Lower lobe of right lung (tissue), 2 donors: ENCODE measurements at regions not wholly inside any gene's neighbourhood (a gene's known extent, or its start where the extent isn't known, plus 50 kb on each side); places are given as distances from the start of the nearest gene placed in this dataset.

Experiments
- ATAC-seq, 2 donors: fragments of 200-7000 bp; cut with Tn5 transposase; one replicate each; pipeline ENCODE4 v1.9.1; 2020 to 2022; ENCODE audit warnings: mild to moderate bottlenecking in 2 of 2, moderate library complexity in 2 of 2
- DNase-seq: peaks from one replicate; pipeline ENCODE4 v3.0.0-alpha.2; 2020
- H3K27ac ChIP-seq: fragments of 200-600 bp; one replicate; pipeline ENCODE4 v1.8.0; 2022
- H3K27me3 ChIP-seq: fragments of 200-600 bp; one replicate; pipeline ENCODE4 v1.8.0; 2022; ENCODE audit warnings: low read depth
- H3K36me3 ChIP-seq: fragments of 200-600 bp; one replicate; pipeline ENCODE4 v1.8.0; 2022; ENCODE audit warnings: mild to moderate bottlenecking
- H3K4me1 ChIP-seq: fragments of 200-600 bp; one replicate; pipeline ENCODE4 v1.8.0; 2022
- H3K4me3 ChIP-seq: fragments of 200-600 bp; one replicate; pipeline ENCODE4 v1.8.0; 2022; ENCODE audit warnings: mild to moderate bottlenecking
- H3K9me3 ChIP-seq: fragments of 200-600 bp; one replicate; pipeline ENCODE4 v1.8.0; 2022
- intact Hi-C: fragments of 100-400 bp; cut with DNase I; formaldehyde crosslinking; loops from one replicate; pipeline ENCODE4 v1.11.0; 2022
- TF ChIP-seq, protein P1 (sequence below): fragments of 200-600 bp; IDR thresholded peaks from one replicate; pipeline ENCODE4 v1.8.0; 2022; ENCODE audit warnings: antibody characterized with exemption, mild to moderate bottlenecking
- donor health status: DM: no; HTN: yes; CAD: no; lungs with severe emphysema.

GRCh38 chr7:46155367-46155766 is 234.3 kb upstream of the IGFBP3 start:
- no peaks in the 10 kb centered on the region for H3K9me3 ChIP-seq
- H3K27me3 ChIP-seq = no peaks in the 10 kb centered on the region
- TF ChIP-seq, protein P1, sequence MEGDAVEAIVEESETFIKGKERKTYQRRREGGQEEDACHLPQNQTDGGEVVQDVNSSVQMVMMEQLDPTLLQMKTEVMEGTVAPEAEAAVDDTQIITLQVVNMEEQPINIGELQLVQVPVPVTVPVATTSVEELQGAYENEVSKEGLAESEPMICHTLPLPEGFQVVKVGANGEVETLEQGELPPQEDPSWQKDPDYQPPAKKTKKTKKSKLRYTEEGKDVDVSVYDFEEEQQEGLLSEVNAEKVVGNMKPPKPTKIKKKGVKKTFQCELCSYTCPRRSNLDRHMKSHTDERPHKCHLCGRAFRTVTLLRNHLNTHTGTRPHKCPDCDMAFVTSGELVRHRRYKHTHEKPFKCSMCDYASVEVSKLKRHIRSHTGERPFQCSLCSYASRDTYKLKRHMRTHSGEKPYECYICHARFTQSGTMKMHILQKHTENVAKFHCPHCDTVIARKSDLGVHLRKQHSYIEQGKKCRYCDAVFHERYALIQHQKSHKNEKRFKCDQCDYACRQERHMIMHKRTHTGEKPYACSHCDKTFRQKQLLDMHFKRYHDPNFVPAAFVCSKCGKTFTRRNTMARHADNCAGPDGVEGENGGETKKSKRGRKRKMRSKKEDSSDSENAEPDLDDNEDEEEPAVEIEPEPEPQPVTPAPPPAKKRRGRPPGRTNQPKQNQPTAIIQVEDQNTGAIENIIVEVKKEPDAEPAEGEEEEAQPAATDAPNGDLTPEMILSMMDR = no peak
- H3K4me1 ChIP-seq = no peaks in the 10 kb centered on the region
- no peak overlapping the region for H3K4me3 ChIP-seq
- no peak for ATAC-seq
- no peaks in the 10 kb centered on the region for H3K36me3 ChIP-seq
- DNase-seq = no peak
- no peak overlapping the region for H3K27ac ChIP-seq
- intact Hi-C loops = no loop called here

DNA sequence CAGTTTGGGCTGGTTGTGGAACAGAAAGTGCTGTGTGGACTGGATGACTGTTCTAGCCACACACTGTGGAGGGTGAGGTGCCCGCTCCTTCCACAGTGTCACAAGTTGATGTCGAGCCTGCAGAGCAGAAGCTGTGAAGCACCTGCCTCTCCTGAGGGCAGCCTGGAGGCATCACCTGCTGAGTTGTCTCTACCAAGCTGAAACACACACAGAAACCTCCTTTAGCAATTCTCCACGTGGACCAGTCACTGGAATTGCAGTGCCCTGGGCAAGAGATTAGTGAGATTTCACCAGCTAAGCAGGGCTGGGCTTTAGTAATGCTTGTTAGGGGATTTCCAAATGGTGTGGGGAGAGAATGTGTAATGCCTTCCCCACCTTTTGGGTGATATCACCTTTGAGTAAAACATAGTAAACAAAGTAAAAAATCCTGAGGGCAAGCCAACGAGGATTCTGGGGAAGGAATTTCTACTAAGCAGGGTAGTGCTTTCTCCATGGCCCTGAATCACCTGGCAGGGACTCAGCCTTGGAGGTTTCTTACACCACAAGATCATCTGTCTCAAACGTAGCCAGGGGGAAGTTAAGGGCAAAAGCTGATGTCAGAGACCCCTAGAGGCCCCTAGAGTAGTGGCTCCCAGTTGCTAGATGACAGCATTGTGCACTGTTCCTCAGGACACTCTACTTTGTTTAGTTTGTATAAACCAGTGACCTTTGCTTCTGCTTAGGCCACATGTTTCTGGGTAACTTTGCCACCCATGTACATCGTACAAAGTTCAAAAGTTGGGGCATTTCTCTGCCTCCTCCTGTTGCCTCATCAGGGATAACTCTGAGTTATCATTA is 233.1 kb upstream of the IGFBP3 start:
- Histone ChIP-seq H3K27me3 (no peaks in the 10 kb centered on the region), H3K9me3 (no peaks in the 10 kb centered on the region), H3K27ac (no peak overlapping the region), H3K4me1 (no peaks in the 10 kb centered on the region), H3K4me3 (no peak overlapping the region), H3K36me3 (no peaks in the 10 kb centered on the region)
- ATAC-seq (peak in 1 of 2 donors; percentile 44), DNase-seq (no peak)
- intact Hi-C loops = no loop called here
- TF ChIP-seq, protein P1 = no peak

DNA sequence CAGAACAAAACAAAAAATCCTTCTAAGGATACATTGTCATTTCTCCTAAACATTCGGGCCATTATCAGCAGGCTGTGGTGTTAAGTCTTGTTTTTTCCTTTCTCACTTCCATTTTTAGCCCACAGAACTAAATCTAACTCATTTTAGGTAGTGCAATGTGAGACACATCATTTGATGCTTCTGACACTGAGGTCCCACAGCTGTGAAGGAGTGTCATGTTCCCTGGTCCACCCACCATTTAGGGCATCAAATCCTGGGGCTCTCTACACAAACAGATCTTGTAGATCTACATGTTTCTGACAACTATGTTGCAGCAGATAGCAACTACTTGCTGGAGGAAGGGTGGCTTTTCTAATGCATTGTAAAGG is 232.5 kb upstream of the IGFBP3 start:
- Histone ChIP-seq H3K36me3 (no peaks in the 10 kb centered on the region), H3K9me3 (no peaks in the 10 kb centered on the region), H3K27me3 (no peaks in the 10 kb centered on the region), H3K4me1 (no peaks in the 10 kb centered on the region), H3K27ac (no peak overlapping the region), H3K4me3 (no peak overlapping the region)
- TF ChIP-seq, protein P1 = no peak
- intact Hi-C loops = no loop called here
- DNase-seq = no peak
- no peak for ATAC-seq

- H3K9me3 ChIP-seq = no peaks in the 10 kb centered on the region
- TF ChIP-seq, protein P1 = no peak
- no peak overlapping the region for H3K27ac ChIP-seq
- H3K4me3 ChIP-seq = no peak overlapping the region
- no peaks in the 10 kb centered on the region for H3K36me3 ChIP-seq
- ATAC-seq (no peak), DNase-seq (no peak)
- no peaks in the 10 kb centered on the region for H3K27me3 ChIP-seq
- intact Hi-C loops = no loop called here
- H3K4me1 ChIP-seq = no peaks in the 10 kb centered on the region
Measured at GRCh38 chr7:46152696-46153095, 231.6 kb upstream of the IGFBP3 start.

DNA sequence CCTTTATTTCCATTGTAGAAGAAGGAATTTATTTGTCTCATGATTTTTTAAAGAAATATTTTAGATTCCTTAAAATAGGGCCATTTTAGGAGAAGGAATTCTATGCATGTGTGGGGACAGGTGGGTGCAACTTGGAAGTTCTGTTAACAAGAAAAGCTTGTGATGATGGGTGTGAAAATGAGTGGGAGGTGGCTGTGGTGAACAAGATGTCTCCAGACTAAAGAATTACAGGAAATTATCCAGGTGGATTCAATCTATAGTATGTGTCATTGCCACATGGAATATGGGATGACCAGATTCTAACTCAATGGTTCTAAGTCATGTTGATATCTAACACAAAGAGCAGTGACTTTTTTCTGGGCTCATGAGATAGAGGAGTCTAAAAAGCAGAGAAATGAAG is 229.6 kb upstream of the IGFBP3 start:
- H3K9me3 ChIP-seq = no peaks in the 10 kb centered on the region
- no peaks in the 10 kb centered on the region for H3K4me1 ChIP-seq
- H3K36me3 ChIP-seq = no peaks in the 10 kb centered on the region
- DNase-seq (no peak), ATAC-seq (no peak)
- H3K27me3 ChIP-seq = no peaks in the 10 kb centered on the region
- TF ChIP-seq, protein P1 = no peak
- intact Hi-C loops = no loop called here
- H3K27ac ChIP-seq = no peak overlapping the region
- H3K4me3 ChIP-seq = no peak overlapping the region
